K562 (cell line): ENCODE measurements at regions not wholly inside any gene's neighbourhood (a gene's known extent, or its start where the extent isn't known, plus 50 kb on each side); places are given as distances from the start of the nearest gene placed in this dataset.

Source experiments
- ATAC-seq: fragments of 200-7000 bp; cut with Tn5 transposase; 3 replicates; pipeline ENCODE4 v1.9.1; 2020; ENCODE audit warnings: moderate library complexity
- BruUV-seq: library from RNA; stranded (reverse); fragments of 400-500 nt; replicated peaks from 2 replicates; lab custom pipeline; 2021; lab: Mats Ljungman, UMichigan
- CTCF ChIA-PET: fragments of 300-600 bp; formaldehyde crosslinking; extraction: SDS; loops from one replicate; lab custom pipeline; 2021; ENCODE audit warnings: low intra/inter-chr PET ratio; lab: Yijun Ruan, JAX
- POLR2A ChIA-PET: fragments of 300-600, 350-650 bp; sonication (Branson Sonifier 250); formaldehyde crosslinking; extraction: SDS; loops from one replicate; lab custom pipeline; 2021; ENCODE audit warnings: antibody characterized with exemption, inconsistent platforms; lab: Yijun Ruan, JAX
- DNase-seq, 4 experiments: peaks; one replicate each; pipeline versions ENCODE4 v3.0.0 to v3.0.0-alpha.2; 2011 to 2018; ENCODE audit warnings: low spot score in 3 of 4, mixed read lengths in 3 of 4; ENCODE audit errors: extremely low read depth in 1 of 4
- FAIRE-seq: peaks from 2 replicates; lab custom pipeline; 2011; peaks lifted over from hg19 to GRCh38; lab: Jason Lieb, UNC
- H2AFZ ChIP-seq: 2 replicates; pipeline ENCODE4 v1.6.0; 2011; ENCODE audit warnings: low read depth, low read length, control low read depth, inconsistent platforms
- H3K27ac ChIP-seq: fragments of 200-600 bp; 3 replicates; pipeline ENCODE4 v1.8.0; 2011; ENCODE audit warnings: low read depth, mild to moderate bottlenecking, control low read depth, inconsistent platforms, low read length, moderate library complexity, mixed read lengths; ENCODE audit errors: extremely low read depth
- H3K27me3 ChIP-seq, 2 experiments: fragments of 300-600 bp in 1 of 2; 2 replicates in 1 of 2; 3 replicates in 1 of 2; pipeline versions ENCODE4 v1.6.0 to v1.8.0; 2011; ENCODE audit warnings: inconsistent platforms in 2 of 2, low read length in 2 of 2, mild to moderate bottlenecking in 1 of 2, mixed read lengths in 1 of 2, moderate library complexity in 1 of 2; ENCODE audit not compliant: control insufficient read depth in 2 of 2, insufficient read depth in 2 of 2
- H3K36me3 ChIP-seq: fragments of 300-600 bp; 3 replicates; pipeline ENCODE4 v1.8.0; 2011; ENCODE audit warnings: mild to moderate bottlenecking, low read length, inconsistent platforms; ENCODE audit not compliant: control insufficient read depth, insufficient read depth
- H3K4me1 ChIP-seq, 2 experiments: fragments of 200-600 bp in 1 of 2; replicated peaks in 1 of 2; 2 replicates in 1 of 2; 3 replicates in 1 of 2; pipeline versions ENCODE4 v1.5.1 to v1.8.0; 2011; ENCODE audit warnings: inconsistent platforms in 2 of 2, low read length in 2 of 2, mild to moderate bottlenecking in 1 of 2, mixed read lengths in 1 of 2, moderate library complexity in 1 of 2; ENCODE audit not compliant: control insufficient read depth in 2 of 2, insufficient read depth in 2 of 2
- H3K4me2 ChIP-seq: 2 replicates; pipeline ENCODE4 v1.6.1; 2011; ENCODE audit warnings: low read length, control low read depth, inconsistent platforms, mixed read lengths; ENCODE audit not compliant: insufficient read depth
- H3K4me3 ChIP-seq: fragments of 200-600 bp; sonication (generic), shearing (Covaris generic); 2 replicates; pipeline ENCODE4 v1.5.1; 2016; ENCODE audit warnings: control low read depth, inconsistent platforms
- H3K79me2 ChIP-seq: fragments of 200-600 bp; 3 replicates; pipeline ENCODE4 v1.8.0; 2011; ENCODE audit warnings: low read length, inconsistent platforms; ENCODE audit not compliant: control insufficient read depth, insufficient read depth
- H3K9ac ChIP-seq, 2 experiments: 2 replicates each; pipeline versions ENCODE4 v1.6.0 to v1.6.1; 2011; ENCODE audit warnings: low read depth in 2 of 2, low read length in 2 of 2, control low read depth in 1 of 2, inconsistent platforms in 1 of 2, mild to moderate bottlenecking in 1 of 2, mixed read lengths in 1 of 2; ENCODE audit not compliant: insufficient read depth in 1 of 2
- H3K9me1 ChIP-seq: one replicate; pipeline ENCODE4 v1.6.0; 2011; ENCODE audit warnings: inconsistent platforms, mild to moderate bottlenecking, low read length, moderate library complexity; ENCODE audit not compliant: control insufficient read depth, insufficient read depth
- H3K9me3 ChIP-seq: replicated peaks from 2 replicates; pipeline ENCODE4 v1.5.1; 2011; ENCODE audit warnings: low read depth, low read length, inconsistent platforms; ENCODE audit not compliant: control insufficient read depth, insufficient read depth
- H4K20me1 ChIP-seq: replicated peaks from 2 replicates; pipeline ENCODE4 v1.6.1; 2011; ENCODE audit warnings: low read length, inconsistent platforms, mixed read lengths; ENCODE audit not compliant: control insufficient read depth, insufficient read depth
- E2F4 ChIP-seq: sonication (generic); formaldehyde crosslinking; IDR thresholded peaks from 2 replicates; pipeline ENCODE4 v1.8.0; 2022; ENCODE audit warnings: mild to moderate bottlenecking, low read depth, missing genetic modification reagents
- ELK1 ChIP-seq: sonication (generic); formaldehyde crosslinking; IDR thresholded peaks from 2 replicates; pipeline ENCODE4 v1.8.1; 2022; ENCODE audit warnings: missing genetic modification reagents
- KLF16 ChIP-seq: IDR thresholded peaks from 2 replicates; pipeline ENCODE4 v1.6.1; 2016; ENCODE audit warnings: antibody characterized with exemption
- MAFG ChIP-seq: fragments of 450-650 bp; conservative IDR thresholded peaks from 2 replicates; pipeline ENCODE4 v1.6.1; 2016; ENCODE audit warnings: missing genetic modification characterization, missing compliant biosample characterization
- MCM5 ChIP-seq: fragments of 450-650 bp; IDR thresholded peaks from 2 replicates; pipeline ENCODE4 v1.6.1; 2016; ENCODE audit warnings: low read depth
- MIER1 ChIP-seq: fragments of 450-650 bp; IDR thresholded peaks from 2 replicates; pipeline ENCODE4 v1.6.1; 2016; ENCODE audit warnings: antibody characterized with exemption, mild to moderate bottlenecking, low read depth
- MTF1 ChIP-seq: fragments of 250-450 bp; sonication (Bioruptor Pico); IDR thresholded peaks from 2 replicates; pipeline ENCODE4 v1.9.0; 2021; ENCODE audit warnings: moderate library complexity, mild to moderate bottlenecking, inconsistent platforms, borderline replicate concordance
- NRF1 ChIP-seq, 2 experiments: fragments of 450-650 bp; IDR thresholded peaks in 1 of 2; conservative IDR thresholded peaks in 1 of 2; 2 replicates each; pipeline ENCODE4 v1.6.1; 2014; ENCODE audit warnings: mild to moderate bottlenecking in 2 of 2
- RFX5 ChIP-seq: IDR thresholded peaks from 2 replicates; pipeline ENCODE4 v1.6.1; 2011; ENCODE audit warnings: low read depth, mild to moderate bottlenecking, improper control_type of control experiment, low read length
- SPI1 ChIP-seq: IDR thresholded peaks from 2 replicates; pipeline ENCODE4 v1.6.1; 2011; ENCODE audit warnings: low read depth, low read length, control low read depth, borderline replicate concordance
- ZNF253 ChIP-seq: fragments of 250-450 bp; sonication (Bioruptor Pico); conservative IDR thresholded peaks from 2 replicates; pipeline ENCODE4 v1.6.1; 2021; ENCODE audit warnings: mild to moderate bottlenecking
- WGBS: fragments of 100-300 bp; shearing (Covaris generic); methylation state at CpG from one replicate; pipeline ENCODE4 v1.1.6; 2016; ENCODE audit warnings: low coverage, mixed read lengths; ENCODE audit not compliant: insufficient coverage; ENCODE audit errors: missing lambda C conversion rate; 5-methylcytosine and 5-hydroxymethylcytosine counted together
- in situ Hi-C: fragments of 300-500 bp; cut with MboI; formaldehyde crosslinking; loops from 4 replicates; pipeline ENCODE4 v1.15.0; 2018; ENCODE audit warnings: inconsistent platforms, mixed read lengths
- intact Hi-C: fragments of 100-400 bp; cut with micrococcal nuclease; formaldehyde crosslinking; loops from 2 replicates; pipeline ENCODE4 v1.14.2; 2022

GRCh38 chr12:132428936-132429601 lies 60.9 kb upstream of the FBRSL1 start:
- Histone ChIP-seq H3K9ac (peak overlapping the region in 1 of 2 experiments; percentile 71; a peak in 2 of 4 replicates), H3K79me2 (no peaks in the 10 kb centered on the region), H3K4me1 (peaks cover 2 to 51% of the 10 kb centered on the region in 2 experiments; a peak in 4 of 5 replicates), H3K4me2 (no peak overlapping the region), H2AFZ (no peak overlapping the region), H3K9me3 (peaks cover 5% of the 10 kb centered on the region)
- ATAC-seq, result no peak
- POLR2A ChIA-PET, result no interaction called here
- BruUV-seq, result no TSS peak
- no peak for FAIRE-seq
- in situ Hi-C loops, result no loop called here
- CTCF ChIA-PET, result no interaction called here
- DNase-seq, result no peak
- TF ChIP-seq KLF16, result no peak
- peak; percentile 79 for TF ChIP-seq SPI1
- TF ChIP-seq, all 486 proteins: peak for 1
- no peaks in the 10 kb centered on the region for H3K36me3 ChIP-seq
- intact Hi-C loops, result no loop called here
- H3K4me3 ChIP-seq, result no peak overlapping the region
- H3K27me3 ChIP-seq, result peaks cover 37 to 87% of the 10 kb centered on the region in 2 experiments; a peak in 4 of 5 replicates
- WGBS, result 10% methylated on average over 16 of the region's 23 CpGs
- H4K20me1 ChIP-seq, result no peaks in the 10 kb centered on the region; the same call in none of the 2 replicates
- no peak overlapping the region for H3K27ac ChIP-seq
- no peaks in the 10 kb centered on the region for H3K9me1 ChIP-seq

- Histone ChIP-seq H3K4me2 (no peak overlapping the region), H3K27me3 (peaks cover 32 to 79% of the 10 kb centered on the region in 2 experiments; a peak in 4 of 5 replicates), H3K9ac (peak overlapping the region in 1 of 2 experiments; percentile 71; a peak in 1 of 4 replicates), H3K79me2 (no peaks in the 10 kb centered on the region), H3K4me3 (no peak overlapping the region), H3K9me3 (peaks cover 5% of the 10 kb centered on the region), H3K27ac (no peak overlapping the region), H3K36me3 (no peaks in the 10 kb centered on the region), H4K20me1 (no peaks in the 10 kb centered on the region; the same call in none of the 2 replicates), H2AFZ (no peak overlapping the region), H3K4me1 (peaks cover 2 to 50% of the 10 kb centered on the region in 2 experiments; a peak in 4 of 5 replicates), H3K9me1 (no peaks in the 10 kb centered on the region)
- WGBS, result 14% methylated on average over 35 of the region's 39 CpGs
- intact Hi-C loops (no loop called here), in situ Hi-C loops (no loop called here)
- DNase-seq, result no peak
- ChIA-PET CTCF (no interaction called here), POLR2A (interaction anchor here (0.7 to 0.8 kb wide), 2 partner anchors 131 to 870 kb away, joined by 3 read pairs; no protein-coding TSS in a partner anchor)
- no peak for FAIRE-seq
- no TSS peak for BruUV-seq
- ATAC-seq, result peak; percentile 13; the same call in 1 of the 3 replicates
- no peak for TF ChIP-seq E2F4 (CRISPR knock-in tag)
- TF ChIP-seq ELK1, result no peak
- TF ChIP-seq NRF1 (conservative IDR thresholded peaks at IDR 0.05 in 1 of 2, IDR thresholded peaks at IDR 0.05 in 1 of 2), result peak; percentile 39 to 61; a peak in 2 of 4 replicates
- TF ChIP-seq MCM5, result no peak
- no peak for TF ChIP-seq MAFG (tag)
- TF ChIP-seq ZNF253 (CRISPR knock-in tag), result no peak
- no peak for TF ChIP-seq RFX5
- TF ChIP-seq MTF1 (CRISPR knock-in tag), result no peak
- no peak for TF ChIP-seq MIER1
Measured at GRCh38 chr12:132427999-132428935, 61.7 kb upstream of the FBRSL1 start.
